Hematopoietic multipotent progenitor cell treated with erythropoietin and hydrocortisone succinate and interleukin-3 and kit ligand, for 4 days (in vitro differentiated cells): ENCODE measurements at regions not wholly inside any gene's neighbourhood (a gene's known extent, or its start where the extent isn't known, plus 50 kb on each side); places are given as distances from the start of the nearest gene placed in this dataset.
"Not testable (repeated sequence)": the region's sequence is repeated elsewhere in the genome, so short reads cannot be mapped to it uniquely, and the experiment has no call there.

ENCODE experiments used
- DNase-seq: peaks from one replicate; pipeline ENCODE4 v3.0.0-alpha.2; 2015

- DNase-seq = not testable (repeated sequence)
Observed at GRCh38 chr2:55124682-55125081, 74.4 kb upstream of the RTN4 start.

- DNase-seq = no peak
Observed at GRCh38 chr2:55123851-55124269, 73.6 kb upstream of the RTN4 start.

GRCh38 chr2:55120634-55121359 lies 70.5 kb upstream of the RTN4 start:
- DNase-seq = peak; percentile 86

- no peak for DNase-seq
Observed at GRCh38 chr2:55119711-55120487, 69.6 kb upstream of the RTN4 start.

- DNase-seq = peak; percentile 56
Observed at GRCh38 chr2:55118643-55119083, 68.4 kb upstream of the RTN4 start.

- DNase-seq = no peak
Observed at GRCh38 chr2:55116966-55117365, 66.7 kb upstream of the RTN4 start.

- DNase-seq = no peak
Observed at GRCh38 chr2:55116598-55116964, 66.3 kb upstream of the RTN4 start.

- peak; percentile 66 for DNase-seq
Observed at GRCh38 chr2:55115761-55116597, 65.7 kb upstream of the RTN4 start.

- no peak for DNase-seq
Observed at GRCh38 chr2:55114597-55114996, 64.3 kb upstream of the RTN4 start.

- no peak for DNase-seq
Observed at GRCh38 chr2:55114082-55114481, 63.8 kb upstream of the RTN4 start.

GRCh38 chr2:55112229-55113031 lies 62.2 kb upstream of the RTN4 start:
- peak; percentile 84 for DNase-seq

GRCh38 chr2:55111570-55112228 lies 61.4 kb upstream of the RTN4 start:
- DNase-seq = peak; percentile 94

- no peak for DNase-seq
Observed at GRCh38 chr2:55111230-55111569, 60.9 kb upstream of the RTN4 start.

- DNase-seq = no peak
Observed at GRCh38 chr2:55109219-55109891, 59.1 kb upstream of the RTN4 start.

- no peak for DNase-seq
Observed at GRCh38 chr2:55108456-55109160, 58.4 kb upstream of the RTN4 start.

GRCh38 chr2:55107436-55107835 lies 57.2 kb upstream of the RTN4 start:
- peak; percentile 25 for DNase-seq

- no peak for DNase-seq
Observed at GRCh38 chr2:55106148-55106547, 55.9 kb upstream of the RTN4 start.

- DNase-seq = no peak
Observed at GRCh38 chr2:55105456-55105855, 55.2 kb upstream of the RTN4 start.

GRCh38 chr2:55103046-55103445 lies 52.8 kb upstream of the RTN4 start:
- DNase-seq = no peak

GRCh38 chr2:55102056-55102812 lies 52.0 kb upstream of the RTN4 start:
- no peak for DNase-seq
